SK-N-SH (cell line): ENCODE measurements at regions not wholly inside any gene's neighbourhood (a gene's known extent, or its start where the extent isn't known, plus 50 kb on each side); places are given as distances from the start of the nearest gene placed in this dataset.

Experiments
- CTCF ChIA-PET: fragments of 300-600, 350-600 bp; formaldehyde crosslinking; extraction: SDS; loops from one replicate; lab custom pipeline; 2021; lab: Yijun Ruan, JAX
- POLR2A ChIA-PET: fragments of 350-600 bp; sonication (Branson Sonifier 250); formaldehyde crosslinking; extraction: SDS; loops from one replicate; lab custom pipeline; 2020; ENCODE audit warnings: antibody characterized with exemption, inconsistent platforms; lab: Yijun Ruan, JAX
- DNase-seq: peaks from one replicate; pipeline ENCODE4 v3.0.0; 2012
- H2AFZ ChIP-seq: fragments of 200-600 bp; sonication (generic); 2 replicates; pipeline ENCODE4 v1.8.1; 2016; ENCODE audit warnings: antibody characterized with exemption, mild to moderate bottlenecking, low read depth
- H3F3A ChIP-seq: fragments of 200-600 bp; sonication (generic); replicated peaks from 2 replicates; pipeline ENCODE3; 2016; ENCODE audit warnings: antibody characterized with exemption, mild to moderate bottlenecking; ENCODE audit not compliant: insufficient read depth
- H3K27ac ChIP-seq, 2 experiments: fragments of 200-500 bp in 1 of 2; fragments of 200-600 bp in 1 of 2; sonication (Bioruptor generic) in 1 of 2; sonication (generic), shearing (Covaris generic) in 1 of 2; 2 replicates each; pipeline versions ENCODE4 v1.5.1 to v1.6.1; 2014 to 2016; ENCODE audit warnings: low read depth in 2 of 2, inconsistent platforms in 1 of 2, low read length in 1 of 2, mild to moderate bottlenecking in 1 of 2, mixed read lengths in 1 of 2
- H3K27me3 ChIP-seq: fragments of 200-600 bp; sonication (generic), shearing (Covaris generic); 2 replicates; pipeline ENCODE4 v1.6.1; 2016; ENCODE audit warnings: mixed run types; ENCODE audit not compliant: insufficient read depth
- H3K36me3 ChIP-seq, 2 experiments: fragments of 200-500 bp in 1 of 2; fragments of 200-600 bp in 1 of 2; sonication (Bioruptor generic) in 1 of 2; sonication (generic) in 1 of 2; replicated peaks in 1 of 2; 2 replicates each; pipeline versions ENCODE3 to v1.5.1; 2014 to 2016; ENCODE audit warnings: low read length in 1 of 2, mild to moderate bottlenecking in 1 of 2; ENCODE audit not compliant: insufficient read depth in 2 of 2, control insufficient read depth in 1 of 2
- H3K4me1 ChIP-seq, 2 experiments: fragments of 200-500 bp in 1 of 2; fragments of 200-600 bp in 1 of 2; sonication (Bioruptor generic) in 1 of 2; sonication (generic), shearing (Covaris generic) in 1 of 2; 2 replicates each; pipeline versions ENCODE4 v1.5.1 to v1.6.1; 2014 to 2016; ENCODE audit warnings: low read depth in 1 of 2, low read length in 1 of 2, mixed run types in 1 of 2; ENCODE audit not compliant: insufficient read depth in 2 of 2, control insufficient read depth in 1 of 2
- H3K4me2 ChIP-seq: fragments of 200-600 bp; sonication (generic), shearing (Covaris generic); 2 replicates; pipeline ENCODE4 v1.6.1; 2017; ENCODE audit warnings: mixed run types
- H3K4me3 ChIP-seq, 2 experiments: fragments of 200-500 bp in 1 of 2; fragments of 200-600 bp in 1 of 2; sonication (Bioruptor generic) in 1 of 2; sonication (generic), shearing (Covaris generic) in 1 of 2; 2 replicates each; pipeline versions ENCODE4 v1.5.1 to v1.8.1; 2014 to 2016; ENCODE audit warnings: low read depth in 2 of 2, inconsistent platforms in 1 of 2, low read length in 1 of 2, mild to moderate bottlenecking in 1 of 2, mixed read lengths in 1 of 2, moderate library complexity in 1 of 2
- H3K79me2 ChIP-seq: fragments of 200-600 bp; sonication (generic); 2 replicates; pipeline ENCODE4 v1.8.1; 2017; ENCODE audit warnings: mild to moderate bottlenecking; ENCODE audit not compliant: insufficient read depth
- H3K9ac ChIP-seq: fragments of 200-600 bp; sonication (generic); 2 replicates; pipeline ENCODE4 v1.6.1; 2017; ENCODE audit warnings: mixed run types
- H3K9me2 ChIP-seq: fragments of 200-600 bp; sonication (generic); 2 replicates; pipeline ENCODE4 v1.6.1; 2017; ENCODE audit warnings: mixed run types
- H3K9me3 ChIP-seq: fragments of 200-600 bp; sonication (generic); 2 replicates; pipeline ENCODE4 v1.6.1; 2017; ENCODE audit warnings: mixed run types, mild to moderate bottlenecking, moderate library complexity
- H4K20me1 ChIP-seq: fragments of 200-600 bp; sonication (generic); 2 replicates; pipeline ENCODE4 v1.6.1; 2017; ENCODE audit warnings: mild to moderate bottlenecking, mixed run types; ENCODE audit not compliant: insufficient read depth
- ELF1 ChIP-seq: IDR thresholded peaks from 2 replicates; pipeline ENCODE4 v1.4.0; 2012
- FOSL2 ChIP-seq: IDR thresholded peaks from 2 replicates; pipeline ENCODE4 v1.4.0; 2012; ENCODE audit warnings: low read depth, mild to moderate bottlenecking, moderate library complexity, borderline replicate concordance
- GABPA ChIP-seq: IDR thresholded peaks from 2 replicates; pipeline ENCODE4 v1.4.0; 2012; ENCODE audit warnings: low read depth, mild to moderate bottlenecking
- IRF3 ChIP-seq: fragments of 150-350 bp; IDR thresholded peaks from 2 replicates; pipeline ENCODE4 v1.6.1; 2016; ENCODE audit warnings: mild to moderate bottlenecking, low read depth, low read length
- JUND ChIP-seq: IDR thresholded peaks from 2 replicates; pipeline ENCODE4 v1.4.0; 2012
- MAX ChIP-seq: IDR thresholded peaks from 2 replicates; pipeline ENCODE4 v1.4.0; 2012; ENCODE audit warnings: low read depth
- NFIC ChIP-seq: IDR thresholded peaks from 2 replicates; pipeline ENCODE4 v1.4.0; 2012; ENCODE audit warnings: borderline replicate concordance
- PBX3 ChIP-seq: IDR thresholded peaks from 2 replicates; pipeline ENCODE4; 2012
- RAD21 ChIP-seq: IDR thresholded peaks from 2 replicates; pipeline ENCODE4 v1.6.1; 2012; ENCODE audit warnings: mild to moderate bottlenecking, low read length
- RCOR1 ChIP-seq: fragments of 150-350 bp; IDR thresholded peaks from 2 replicates; pipeline ENCODE4 v1.6.1; 2017; ENCODE audit warnings: antibody characterized with exemption, low read length
- RXRA ChIP-seq: IDR thresholded peaks from 2 replicates; pipeline ENCODE4 v1.4.0; 2012; ENCODE audit warnings: low read depth, mild to moderate bottlenecking, borderline replicate concordance
- SMC3 ChIP-seq: IDR thresholded peaks from 2 replicates; pipeline ENCODE4 v1.6.1; 2012; ENCODE audit warnings: low read depth, low read length, improper control_type of control experiment
- TAF1 ChIP-seq: IDR thresholded peaks from 2 replicates; pipeline ENCODE4 v1.6.1; 2012; ENCODE audit warnings: low read depth, mild to moderate bottlenecking, low read length, moderate library complexity, borderline replicate concordance
- YY1 ChIP-seq: IDR thresholded peaks from 2 replicates; pipeline ENCODE4 v1.4.0; 2012; ENCODE audit warnings: low read depth, mild to moderate bottlenecking
- ZBTB33 ChIP-seq: IDR thresholded peaks from 2 replicates; pipeline ENCODE4 v1.4.0; 2012; ENCODE audit warnings: low read depth, borderline replicate concordance
- WGBS: methylation state at CpG from one replicate; pipeline ENCODE4 v1.1.6; 2017; ENCODE audit warnings: low lambda C conversion rate; 5-methylcytosine and 5-hydroxymethylcytosine counted together

GRCh38 chr1:8217809-8218208, 100.1 kb upstream of the SLC45A1 start:
- 92% methylated on average over 4 of the region's 4 CpGs for WGBS
- no peaks in the 10 kb centered on the region for H3K79me2 ChIP-seq
- DNase-seq = no peak
- H3K27ac ChIP-seq = no peak overlapping the region
- no peak for TF ChIP-seq PBX3
- no peak for TF ChIP-seq RAD21
- no peak for TF ChIP-seq NFIC
- no peak for TF ChIP-seq ZBTB33
- no peak for TF ChIP-seq MAX
- no peak for TF ChIP-seq IRF3
- no peak for TF ChIP-seq TAF1
- TF ChIP-seq SMC3 = no peak
- no peak for TF ChIP-seq RXRA
- ChIA-PET POLR2A (interaction anchor here (0.6 kb wide), 1 partner anchor 656 kb away, joined by 3 read pairs; no protein-coding TSS in a partner anchor), CTCF (no interaction called here)
- no peak overlapping the region for H3K4me2 ChIP-seq
- H3K4me3 ChIP-seq = no peak overlapping the region
- no peaks in the 10 kb centered on the region for H3K4me1 ChIP-seq
- no peaks in the 10 kb centered on the region for H4K20me1 ChIP-seq
- H3F3A ChIP-seq = no peaks in the 10 kb centered on the region
- no peak overlapping the region for H2AFZ ChIP-seq
- no peak overlapping the region for H3K9ac ChIP-seq
- no peaks in the 10 kb centered on the region for H3K27me3 ChIP-seq
- H3K9me3 ChIP-seq = no peaks in the 10 kb centered on the region
- no peaks in the 10 kb centered on the region for H3K36me3 ChIP-seq
- no peaks in the 10 kb centered on the region for H3K9me2 ChIP-seq

GRCh38 chr1:8217011-8217711, 100.8 kb upstream of the SLC45A1 start:
- no peak for TF ChIP-seq JUND
- TF ChIP-seq RCOR1 = no peak
- TF ChIP-seq GABPA = no peak
- no peak for TF ChIP-seq YY1
- TF ChIP-seq FOSL2 = no peak
- no peak for TF ChIP-seq ELF1
- TF ChIP-seq, all 33 proteins: peak for 0
- no peak overlapping the region for H3K27ac ChIP-seq
- H3K9ac ChIP-seq = no peak overlapping the region
- H3K4me3 ChIP-seq = no peak overlapping the region
- no peaks in the 10 kb centered on the region for H3K27me3 ChIP-seq
- no peaks in the 10 kb centered on the region for H3K36me3 ChIP-seq
- no peaks in the 10 kb centered on the region for H3K79me2 ChIP-seq
- no peaks in the 10 kb centered on the region for H3K9me3 ChIP-seq
- WGBS = 81% methylated on average over 31 of the region's 70 CpGs
- no peak overlapping the region for H2AFZ ChIP-seq
- H4K20me1 ChIP-seq = no peaks in the 10 kb centered on the region
- no peaks in the 10 kb centered on the region for H3F3A ChIP-seq
- no peak overlapping the region for H3K4me2 ChIP-seq
- H3K9me2 ChIP-seq = no peaks in the 10 kb centered on the region
- CTCF ChIA-PET = no interaction called here
- H3K4me1 ChIP-seq = no peaks in the 10 kb centered on the region
- peak; percentile 41 for DNase-seq
- POLR2A ChIA-PET = interaction anchor here (0.6 kb wide), 1 partner anchor 657 kb away, joined by 3 read pairs; no protein-coding TSS in a partner anchor
